DOHH2 (cell line): ENCODE measurements at regions not wholly inside any gene's neighbourhood (a gene's known extent, or its start where the extent isn't known, plus 50 kb on each side); places are given as distances from the start of the nearest gene placed in this dataset.

Experiments
- EZH2phosphoT487 ChIP-seq: fragments of 200-600 bp; sonication (generic); IDR thresholded peaks from 2 replicates; pipeline ENCODE4 v1.6.1; 2017; ENCODE audit warnings: borderline replicate concordance, mild to moderate bottlenecking, antibody characterized with exemption, low read length, moderate library complexity, mixed read lengths
- TF ChIP-seq, protein P1 (sequence below): fragments of 200-600 bp; sonication (generic); IDR thresholded peaks from one replicate; pipeline ENCODE4 v1.5.1; 2014; ENCODE audit warnings: antibody characterized with exemption, mild to moderate bottlenecking, low read depth, low read length; ENCODE audit not compliant: poor library complexity, severe bottlenecking

DNA sequence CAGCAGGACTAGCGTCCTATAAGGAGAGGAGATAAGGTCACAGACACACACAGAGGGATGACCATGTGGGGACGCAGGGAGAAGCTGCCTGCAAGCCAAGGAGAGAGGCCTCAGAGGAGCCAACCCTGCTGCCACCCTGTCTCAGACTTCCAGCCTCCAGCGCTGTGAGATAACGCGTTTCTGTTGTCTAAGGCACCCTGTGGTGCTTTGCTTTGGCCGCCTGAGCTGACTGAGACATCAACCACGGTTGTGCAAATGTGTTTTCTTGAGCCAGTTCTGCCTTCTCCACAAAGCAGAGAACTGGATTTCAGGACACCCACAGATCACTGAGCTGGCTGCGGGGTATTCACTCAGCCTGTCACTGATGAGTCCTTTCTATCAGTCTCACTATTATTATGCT lies 149.1 kb downstream of the NXNL2 start:
- TF ChIP-seq, protein P1, sequence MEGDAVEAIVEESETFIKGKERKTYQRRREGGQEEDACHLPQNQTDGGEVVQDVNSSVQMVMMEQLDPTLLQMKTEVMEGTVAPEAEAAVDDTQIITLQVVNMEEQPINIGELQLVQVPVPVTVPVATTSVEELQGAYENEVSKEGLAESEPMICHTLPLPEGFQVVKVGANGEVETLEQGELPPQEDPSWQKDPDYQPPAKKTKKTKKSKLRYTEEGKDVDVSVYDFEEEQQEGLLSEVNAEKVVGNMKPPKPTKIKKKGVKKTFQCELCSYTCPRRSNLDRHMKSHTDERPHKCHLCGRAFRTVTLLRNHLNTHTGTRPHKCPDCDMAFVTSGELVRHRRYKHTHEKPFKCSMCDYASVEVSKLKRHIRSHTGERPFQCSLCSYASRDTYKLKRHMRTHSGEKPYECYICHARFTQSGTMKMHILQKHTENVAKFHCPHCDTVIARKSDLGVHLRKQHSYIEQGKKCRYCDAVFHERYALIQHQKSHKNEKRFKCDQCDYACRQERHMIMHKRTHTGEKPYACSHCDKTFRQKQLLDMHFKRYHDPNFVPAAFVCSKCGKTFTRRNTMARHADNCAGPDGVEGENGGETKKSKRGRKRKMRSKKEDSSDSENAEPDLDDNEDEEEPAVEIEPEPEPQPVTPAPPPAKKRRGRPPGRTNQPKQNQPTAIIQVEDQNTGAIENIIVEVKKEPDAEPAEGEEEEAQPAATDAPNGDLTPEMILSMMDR = no peak
- TF ChIP-seq EZH2phosphoT487 = no peak
